Body of pancreas (tissue), 4 donors: ENCODE measurements at regions not wholly inside any gene's neighbourhood (a gene's known extent, or its start where the extent isn't known, plus 50 kb on each side); places are given as distances from the start of the nearest gene placed in this dataset.

Source experiments
- POLR2A ChIP-seq, 3 donors: fragments of 450-650 bp; IDR thresholded peaks; one replicate each; pipeline ENCODE4 v1.6.1; 2016; ENCODE audit warnings: antibody characterized with exemption in 3 of 3, mild to moderate bottlenecking in 2 of 3
- TF ChIP-seq, protein P1 (sequence below), 7 experiments: fragments of 450-650 bp in 4 of 7; fragments of 200-600 bp in 3 of 7; sonication (generic) in 3 of 7; IDR thresholded peaks; one replicate each; pipeline ENCODE4 v1.5.1; 2016 to 2019; ENCODE audit warnings: antibody characterized with exemption in 7 of 7

DNA sequence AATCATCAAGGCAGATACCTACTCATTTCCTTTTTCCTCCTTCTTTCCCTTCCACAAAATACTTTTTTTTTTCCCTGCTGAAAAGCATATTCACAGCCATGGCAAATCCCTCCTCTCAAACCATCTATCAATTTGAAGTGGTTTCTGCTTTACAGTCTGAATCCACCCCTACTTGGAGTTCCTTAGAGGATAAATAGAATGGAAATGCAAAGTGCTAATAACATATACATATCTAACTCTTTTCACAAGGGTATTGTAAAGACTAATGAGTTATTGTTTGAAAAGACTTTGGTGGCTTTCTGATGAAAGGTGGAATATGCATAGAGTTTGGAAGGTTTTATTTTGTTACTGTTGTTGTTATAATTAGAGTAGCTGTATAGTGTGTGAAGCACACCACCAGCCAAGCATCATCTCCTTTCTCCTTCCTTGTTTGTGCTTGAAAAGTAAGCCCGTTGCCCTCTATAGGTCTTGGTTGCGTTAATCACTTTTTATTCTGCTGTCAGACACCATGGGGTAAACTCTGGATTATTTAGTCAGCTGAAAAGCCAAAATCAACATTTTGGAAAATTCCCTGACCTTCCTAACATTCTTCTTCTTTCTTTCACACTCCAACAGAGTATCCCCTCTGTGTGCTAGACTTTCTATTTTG, 2126.9 kb upstream of the CELF4 start:
- TF ChIP-seq, protein P1, sequence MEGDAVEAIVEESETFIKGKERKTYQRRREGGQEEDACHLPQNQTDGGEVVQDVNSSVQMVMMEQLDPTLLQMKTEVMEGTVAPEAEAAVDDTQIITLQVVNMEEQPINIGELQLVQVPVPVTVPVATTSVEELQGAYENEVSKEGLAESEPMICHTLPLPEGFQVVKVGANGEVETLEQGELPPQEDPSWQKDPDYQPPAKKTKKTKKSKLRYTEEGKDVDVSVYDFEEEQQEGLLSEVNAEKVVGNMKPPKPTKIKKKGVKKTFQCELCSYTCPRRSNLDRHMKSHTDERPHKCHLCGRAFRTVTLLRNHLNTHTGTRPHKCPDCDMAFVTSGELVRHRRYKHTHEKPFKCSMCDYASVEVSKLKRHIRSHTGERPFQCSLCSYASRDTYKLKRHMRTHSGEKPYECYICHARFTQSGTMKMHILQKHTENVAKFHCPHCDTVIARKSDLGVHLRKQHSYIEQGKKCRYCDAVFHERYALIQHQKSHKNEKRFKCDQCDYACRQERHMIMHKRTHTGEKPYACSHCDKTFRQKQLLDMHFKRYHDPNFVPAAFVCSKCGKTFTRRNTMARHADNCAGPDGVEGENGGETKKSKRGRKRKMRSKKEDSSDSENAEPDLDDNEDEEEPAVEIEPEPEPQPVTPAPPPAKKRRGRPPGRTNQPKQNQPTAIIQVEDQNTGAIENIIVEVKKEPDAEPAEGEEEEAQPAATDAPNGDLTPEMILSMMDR (IDR thresholded peaks at IDR 0.05), result no peak
- no peak for TF ChIP-seq POLR2A (IDR thresholded peaks at IDR 0.05)
